Transverse colon (tissue), 4 donors: ENCODE measurements at regions not wholly inside any gene's neighbourhood (a gene's known extent, or its start where the extent isn't known, plus 50 kb on each side); places are given as distances from the start of the nearest gene placed in this dataset.
A peak's percentile ranks its signal among the peaks of the same experiment; 100 is the strongest.

Experiments
- DNase-seq: peaks from one replicate; pipeline ENCODE4 v3.0.0-alpha.2; 2019
- H3K27ac ChIP-seq, 4 donors: fragments of 200-600 bp; sonication (generic); 2 replicates each; pipeline ENCODE4 v1.5.1; 2016 to 2018; ENCODE audit warnings: inconsistent platforms in 4 of 4
- H3K27me3 ChIP-seq: fragments of 200-600 bp; sonication (generic); 2 replicates; pipeline ENCODE4 v1.5.1; 2017; ENCODE audit warnings: inconsistent platforms
- H3K36me3 ChIP-seq, 4 donors: fragments of 200-600 bp; sonication (generic); 2 replicates each; pipeline ENCODE4 v1.5.1; 2017 to 2019; ENCODE audit warnings: inconsistent platforms in 4 of 4
- H3K4me1 ChIP-seq, 4 donors: fragments of 200-600 bp; sonication (generic); 2 replicates each; pipeline ENCODE4 v1.5.1; 2017 to 2020; ENCODE audit warnings: inconsistent platforms in 4 of 4
- H3K4me3 ChIP-seq, 4 donors: fragments of 200-600 bp; sonication (generic); 1 replicate in 1 of 4; 2 replicates in 3 of 4; pipeline versions ENCODE4 v1.5.1 to v1.6.1; 2017 to 2019; ENCODE audit warnings: inconsistent platforms in 4 of 4
- H3K9me3 ChIP-seq, 2 donors: fragments of 200-600 bp; sonication (generic); 2 replicates each; pipeline ENCODE4 v1.5.1; 2017 to 2019; ENCODE audit warnings: inconsistent platforms in 2 of 2
- EP300 ChIP-seq: sonication (generic); formaldehyde crosslinking; IDR thresholded peaks from one replicate; pipeline ENCODE4 v1.6.1; 2017; ENCODE audit warnings: antibody characterized with exemption, low read depth
- POLR2A ChIP-seq: fragments of 450-650 bp; IDR thresholded peaks from one replicate; pipeline ENCODE4 v1.6.1; 2016; ENCODE audit warnings: antibody characterized with exemption, mild to moderate bottlenecking, moderate library complexity
- POLR2AphosphoS5 ChIP-seq, 3 donors: sonication (generic); formaldehyde crosslinking; IDR thresholded peaks; one replicate each; pipeline ENCODE4 v1.6.1; 2016; ENCODE audit warnings: antibody characterized with exemption in 3 of 3
- WGBS, 2 donors: methylation state at CpG; one replicate each; pipeline ENCODE4 v1.1.5; 2018; ENCODE audit warnings: low coverage in 1 of 2; 5-methylcytosine and 5-hydroxymethylcytosine counted together
- in situ Hi-C, 4 donors: fragments of 200-750 bp; cut with MboI; loops; one replicate each; pipeline versions ENCODE4 v1.15.0 to v1.15.1; 2017; ENCODE audit warnings: low sequenced_read_pairs in 3 of 4, low pct_ligation_motif_present in 1 of 4, low pct_unique_long_range_greater_than_20kb in 1 of 4
- intact Hi-C: fragments of 100-400 bp; cut with DNase I; formaldehyde crosslinking; loops from one replicate; pipeline ENCODE4 v1.15.1; 2023; ENCODE audit warnings: low total_unique reads
- TF ChIP-seq, protein P1 (sequence below), 5 experiments: fragments of 200-600 bp in 3 of 5; fragments of 450-650 bp in 2 of 5; sonication (generic) in 3 of 5; IDR thresholded peaks; 1 replicate in 2 of 5; 2 replicates in 3 of 5; pipeline ENCODE4 v1.5.1; 2016 to 2017; ENCODE audit warnings: antibody characterized with exemption in 5 of 5, inconsistent platforms in 3 of 5, mild to moderate bottlenecking in 2 of 5, moderate library complexity in 1 of 5

DNA sequence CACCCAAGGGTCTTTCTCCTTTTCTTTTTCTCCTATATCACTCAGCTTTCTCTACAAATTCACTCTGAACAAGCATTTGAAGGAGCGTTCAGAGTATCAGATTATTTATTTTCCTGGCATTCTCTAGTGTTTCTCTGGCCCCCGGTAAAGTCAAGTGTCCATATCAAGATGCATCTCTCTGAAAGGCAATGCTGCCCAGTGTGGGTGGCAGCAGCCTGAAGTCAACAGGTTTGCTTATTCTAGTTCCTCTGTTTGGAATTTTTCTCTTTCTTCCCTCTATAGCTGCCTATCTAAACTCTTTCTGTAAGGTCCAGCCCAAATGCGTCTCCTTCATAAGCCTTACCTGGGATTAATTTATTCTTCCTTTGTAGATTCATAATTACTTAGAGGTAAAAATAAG, 526.2 kb upstream of the TNP1 start:
- Histone ChIP-seq H3K27me3 (no peaks in the 10 kb centered on the region), H3K9me3 (no peaks in the 10 kb centered on the region), H3K27ac (no peak overlapping the region), H3K36me3 (no peaks in the 10 kb centered on the region), H3K4me1 (no peaks in the 10 kb centered on the region), H3K4me3 (no peak overlapping the region)
- TF ChIP-seq POLR2A (no peak), POLR2AphosphoS5 (IDR thresholded peaks at IDR 0.05) (no peak), EP300 (no peak)
- TF ChIP-seq, protein P1, sequence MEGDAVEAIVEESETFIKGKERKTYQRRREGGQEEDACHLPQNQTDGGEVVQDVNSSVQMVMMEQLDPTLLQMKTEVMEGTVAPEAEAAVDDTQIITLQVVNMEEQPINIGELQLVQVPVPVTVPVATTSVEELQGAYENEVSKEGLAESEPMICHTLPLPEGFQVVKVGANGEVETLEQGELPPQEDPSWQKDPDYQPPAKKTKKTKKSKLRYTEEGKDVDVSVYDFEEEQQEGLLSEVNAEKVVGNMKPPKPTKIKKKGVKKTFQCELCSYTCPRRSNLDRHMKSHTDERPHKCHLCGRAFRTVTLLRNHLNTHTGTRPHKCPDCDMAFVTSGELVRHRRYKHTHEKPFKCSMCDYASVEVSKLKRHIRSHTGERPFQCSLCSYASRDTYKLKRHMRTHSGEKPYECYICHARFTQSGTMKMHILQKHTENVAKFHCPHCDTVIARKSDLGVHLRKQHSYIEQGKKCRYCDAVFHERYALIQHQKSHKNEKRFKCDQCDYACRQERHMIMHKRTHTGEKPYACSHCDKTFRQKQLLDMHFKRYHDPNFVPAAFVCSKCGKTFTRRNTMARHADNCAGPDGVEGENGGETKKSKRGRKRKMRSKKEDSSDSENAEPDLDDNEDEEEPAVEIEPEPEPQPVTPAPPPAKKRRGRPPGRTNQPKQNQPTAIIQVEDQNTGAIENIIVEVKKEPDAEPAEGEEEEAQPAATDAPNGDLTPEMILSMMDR (IDR thresholded peaks at IDR 0.05): no peak
- intact Hi-C loops (no loop called here), in situ Hi-C loops (no loop called here)
- WGBS, 2 donors: 61 to 80% methylated on average over 1 to 3 of the region's 3 CpGs
- no peak for DNase-seq

DNA sequence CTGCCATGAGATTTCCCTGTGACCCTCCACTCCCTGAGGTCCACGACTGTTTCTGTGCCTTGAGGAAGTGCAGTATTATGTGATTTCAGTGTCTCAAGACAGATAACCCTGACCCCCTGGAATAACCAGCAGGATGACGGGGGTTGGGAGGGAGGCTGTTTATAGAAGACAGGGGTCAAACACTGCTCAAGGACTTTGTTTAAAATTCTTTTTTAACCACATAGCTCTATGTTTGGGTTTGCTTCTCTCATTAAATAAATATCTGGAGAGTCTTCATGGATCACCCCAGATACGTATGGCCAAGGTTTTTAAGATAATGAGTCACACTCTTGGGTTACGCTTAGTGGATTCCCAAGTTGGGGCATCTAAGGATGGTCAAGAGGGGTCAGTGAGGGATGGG, 523.8 kb upstream of the TNP1 start:
- H3K27ac ChIP-seq: peak overlapping the region in 2 of 4 donors; percentile 5 to 31
- H3K9me3 ChIP-seq: no peaks in the 10 kb centered on the region
- H3K36me3 ChIP-seq: no peaks in the 10 kb centered on the region
- no peaks in the 10 kb centered on the region for H3K27me3 ChIP-seq
- intact Hi-C loops: no loop called here
- WGBS, 2 donors: 38 to 59% methylated on average over 3 to 4 of the region's 4 CpGs
- TF ChIP-seq EP300 (no peak), POLR2AphosphoS5 (IDR thresholded peaks at IDR 0.05) (no peak), POLR2A (no peak)
- TF ChIP-seq, protein P1 (IDR thresholded peaks at IDR 0.05): no peak
- in situ Hi-C loops: no loop called here
- H3K4me1 ChIP-seq: no peaks in the 10 kb centered on the region
- H3K4me3 ChIP-seq: no peak overlapping the region
- no peak for DNase-seq

DNA sequence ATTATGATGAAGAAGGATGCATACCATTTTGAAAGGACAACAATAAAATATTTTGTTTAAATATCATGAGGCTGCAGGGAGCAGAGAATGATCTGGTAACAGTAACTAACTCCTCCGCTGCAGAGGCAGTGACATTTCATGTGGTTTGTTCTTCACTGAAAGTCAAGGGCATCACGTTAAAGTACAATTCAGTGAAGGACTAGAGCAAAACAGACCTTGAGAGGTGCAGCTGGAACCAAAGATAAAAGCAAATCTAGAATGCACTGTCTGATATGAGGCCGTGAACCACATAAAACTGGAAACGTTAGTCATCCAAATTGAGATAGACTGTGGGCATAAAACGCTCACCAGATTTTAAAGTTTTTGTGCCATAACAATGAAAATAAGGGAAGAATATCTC, 522.9 kb upstream of the TNP1 start:
- no peaks in the 10 kb centered on the region for H3K9me3 ChIP-seq
- H3K27ac ChIP-seq: peak overlapping the region in 1 of 4 donors; percentile 31
- intact Hi-C loops (no loop called here), in situ Hi-C loops (no loop called here)
- H3K4me1 ChIP-seq: no peaks in the 10 kb centered on the region
- no peak for TF ChIP-seq POLR2A
- TF ChIP-seq POLR2AphosphoS5 (IDR thresholded peaks at IDR 0.05): no peak
- no peak for TF ChIP-seq EP300
- TF ChIP-seq, protein P1 (IDR thresholded peaks at IDR 0.05): no peak
- H3K27me3 ChIP-seq: no peaks in the 10 kb centered on the region
- 68 to 69% methylated on average over 5 of the region's 5 CpGs for WGBS, 2 donors
- no peak overlapping the region for H3K4me3 ChIP-seq
- no peaks in the 10 kb centered on the region for H3K36me3 ChIP-seq
- DNase-seq: no peak

DNA sequence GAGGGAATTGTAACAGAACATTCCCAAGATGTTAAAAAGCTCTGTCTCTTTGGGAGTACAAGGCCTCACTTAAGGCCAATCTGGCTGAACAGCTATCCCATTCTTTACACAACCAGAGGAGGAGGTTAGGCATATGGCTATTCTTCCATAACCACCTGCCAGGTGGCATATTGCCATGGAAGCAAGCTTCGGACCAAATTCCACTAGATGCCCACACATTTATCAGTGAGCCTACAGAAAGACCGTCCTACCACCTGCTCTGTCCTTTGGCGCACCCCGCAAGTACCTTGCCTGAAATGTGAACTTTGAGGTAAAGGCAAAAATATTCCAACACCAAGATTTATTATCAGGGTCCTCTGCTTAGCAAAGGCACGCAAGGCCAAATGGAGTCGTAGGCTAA, 519.9 kb upstream of the TNP1 start:
- TF ChIP-seq EP300 (no peak), POLR2A (no peak), POLR2AphosphoS5 (IDR thresholded peaks at IDR 0.05) (no peak)
- TF ChIP-seq, protein P1 (IDR thresholded peaks at IDR 0.05): no peak
- Histone ChIP-seq H3K27me3 (no peaks in the 10 kb centered on the region), H3K4me3 (no peak overlapping the region), H3K9me3 (no peaks in the 10 kb centered on the region), H3K27ac (no peak overlapping the region), H3K36me3 (no peaks in the 10 kb centered on the region), H3K4me1 (peaks cover 0 to 4% (median 0%) of the 10 kb centered on the region in 4 donors)
- DNase-seq: no peak
- intact Hi-C loops (no loop called here), in situ Hi-C loops (no loop called here)
- WGBS, 2 donors: 89 to 93% methylated on average over 3 to 6 of the region's 6 CpGs
